Right renal pelvis (tissue), 4 donors: ENCODE measurements at regions not wholly inside any gene's neighbourhood (a gene's known extent, or its start where the extent isn't known, plus 50 kb on each side); places are given as distances from the start of the nearest gene placed in this dataset.
A peak's percentile ranks its signal among the peaks of the same experiment; 100 is the strongest.
"Not testable (repeated sequence)": the region's sequence is repeated elsewhere in the genome, so short reads cannot be mapped to it uniquely, and the experiment has no call there.

Source experiments
- DNase-seq, 4 donors: peaks; one replicate each; pipeline ENCODE4 v3.0.0-alpha.2; 2013; ENCODE audit warnings: low read depth in 4 of 4, low spot score in 3 of 4, missing footprints in 1 of 4

- DNase-seq, result no peak
Observed at GRCh38 chr13:67445436-67445835, 215.3 kb upstream of the PCDH9 start.

- no peak for DNase-seq
Observed at GRCh38 chr13:67443923-67444322, 213.8 kb upstream of the PCDH9 start.

- no peak for DNase-seq
Observed at GRCh38 chr13:67440236-67440975, 210.3 kb upstream of the PCDH9 start.

GRCh38 chr13:67439365-67439764, 209.2 kb upstream of the PCDH9 start:
- DNase-seq, result no peak

GRCh38 chr13:67438465-67438864, 208.3 kb upstream of the PCDH9 start:
- no peak for DNase-seq

- peak in 2 of 4 donors; percentile 3 to 22 for DNase-seq
Observed at GRCh38 chr13:67437244-67437643, 207.1 kb upstream of the PCDH9 start.

- DNase-seq, result no peak
Observed at GRCh38 chr13:67421475-67421874, 191.3 kb upstream of the PCDH9 start.

GRCh38 chr13:67416047-67416925, 186.2 kb upstream of the PCDH9 start:
- no peak for DNase-seq

GRCh38 chr13:67410645-67411044, 180.5 kb upstream of the PCDH9 start:
- no peak for DNase-seq

GRCh38 chr13:67408798-67409197, 178.7 kb upstream of the PCDH9 start:
- DNase-seq, result no peak

GRCh38 chr13:67402546-67402945, 172.4 kb upstream of the PCDH9 start:
- DNase-seq, result no peak

- no peak for DNase-seq
Observed at GRCh38 chr13:67395577-67395976, 165.4 kb upstream of the PCDH9 start.

- no peak for DNase-seq
Observed at GRCh38 chr13:67392014-67392413, 161.9 kb upstream of the PCDH9 start.

GRCh38 chr13:67390462-67391086, 160.4 kb upstream of the PCDH9 start:
- DNase-seq, result no peak

- DNase-seq, result no peak
Observed at GRCh38 chr13:67389171-67389570, 159.0 kb upstream of the PCDH9 start.

GRCh38 chr13:67383109-67383757, 153.1 kb upstream of the PCDH9 start:
- DNase-seq, result not testable (repeated sequence)

GRCh38 chr13:67377919-67378318, 147.8 kb upstream of the PCDH9 start:
- no peak for DNase-seq

GRCh38 chr13:67374391-67374790, 144.3 kb upstream of the PCDH9 start:
- no peak for DNase-seq

GRCh38 chr13:67372868-67373464, 142.8 kb upstream of the PCDH9 start:
- DNase-seq, result no peak

- DNase-seq, result no peak
Observed at GRCh38 chr13:67369895-67370660, 139.9 kb upstream of the PCDH9 start.
